Calu3 (cell line): ENCODE measurements at regions not wholly inside any gene's neighbourhood (a gene's known extent, or its start where the extent isn't known, plus 50 kb on each side); places are given as distances from the start of the nearest gene placed in this dataset.

Experiments
- BruUV-seq: library from RNA; stranded (reverse); fragments of 400-500 nt; replicated peaks from 2 replicates; lab custom pipeline; 2021; lab: Mats Ljungman, UMichigan
- CTCF ChIA-PET: fragments of 300-600 bp; sonication (Branson Sonifier 250); formaldehyde crosslinking; loops from one replicate; lab custom pipeline; 2022; ENCODE audit warnings: antibody characterized with exemption; lab: Charles Lee
- DNase-seq: peaks from one replicate; pipeline ENCODE4 v3.0.0; 2022
- H3K27ac Mint-ChIP-seq: one replicate; pipeline ENCODE4 v1.8.0; 2022; ENCODE audit warnings: mixed read lengths; ENCODE audit not compliant: unreplicated experiment
- H3K27me3 Mint-ChIP-seq: one replicate; pipeline ENCODE4 v1.8.0; 2022; ENCODE audit warnings: mixed read lengths; ENCODE audit not compliant: unreplicated experiment
- H3K36me3 Mint-ChIP-seq: one replicate; pipeline ENCODE4 v1.8.0; 2022; ENCODE audit warnings: mild to moderate bottlenecking, moderate library complexity, mixed read lengths; ENCODE audit not compliant: insufficient read depth, unreplicated experiment
- H3K4me1 Mint-ChIP-seq: one replicate; pipeline ENCODE4 v1.8.0; 2022; ENCODE audit warnings: mild to moderate bottlenecking, low read depth, mixed read lengths; ENCODE audit not compliant: unreplicated experiment
- H3K4me3 Mint-ChIP-seq: one replicate; pipeline ENCODE4 v1.8.0; 2022; ENCODE audit warnings: mild to moderate bottlenecking, low read depth, moderate library complexity, mixed read lengths; ENCODE audit not compliant: unreplicated experiment
- H3K9me3 Mint-ChIP-seq: one replicate; pipeline ENCODE4 v1.8.0; 2022; ENCODE audit warnings: low read depth, mixed read lengths; ENCODE audit not compliant: unreplicated experiment
- intact Hi-C: fragments of 100-400 bp; cut with micrococcal nuclease; formaldehyde crosslinking; loops from one replicate; pipeline ENCODE4 v1.10.0; 2022; ENCODE audit not compliant: unreplicated experiment
- TF ChIP-seq, protein P1 (sequence below): fragments of 200-600 bp; IDR thresholded peaks from one replicate; pipeline ENCODE4 v1.8.0; 2022; ENCODE audit warnings: antibody characterized with exemption; ENCODE audit not compliant: unreplicated experiment

DNA sequence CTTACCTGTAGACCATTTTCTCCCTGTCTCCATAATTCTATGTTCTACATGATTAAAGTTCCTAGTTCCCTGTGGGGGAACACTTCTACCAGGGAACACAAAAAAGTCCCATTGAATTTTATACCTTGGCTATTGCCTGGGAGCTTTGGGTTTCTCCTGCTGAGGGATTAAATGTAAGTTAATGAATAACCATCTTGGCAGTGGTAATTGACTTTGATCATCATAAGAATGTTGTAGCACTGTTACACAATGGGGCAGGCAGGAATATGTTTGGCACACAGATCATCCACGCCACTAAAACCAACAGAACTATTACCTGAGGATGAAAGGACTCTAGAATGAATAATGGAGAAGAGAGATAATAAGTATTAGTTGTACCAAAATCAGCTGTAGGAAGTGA lies 1106.2 kb upstream of the GJE1 start:
- CTCF ChIA-PET = interaction anchor here (1.0 to 1.3 kb wide), 2 partner anchors 10 to 170 kb away, joined by 3 to 5 read pairs; no protein-coding TSS in a partner anchor
- H3K27ac Mint-ChIP-seq = no peak overlapping the region
- H3K9me3 Mint-ChIP-seq = peaks cover 2% of the 10 kb centered on the region
- no peaks in the 10 kb centered on the region for H3K4me1 Mint-ChIP-seq
- BruUV-seq = no TSS peak
- H3K36me3 Mint-ChIP-seq = no peaks in the 10 kb centered on the region
- TF ChIP-seq, protein P1, sequence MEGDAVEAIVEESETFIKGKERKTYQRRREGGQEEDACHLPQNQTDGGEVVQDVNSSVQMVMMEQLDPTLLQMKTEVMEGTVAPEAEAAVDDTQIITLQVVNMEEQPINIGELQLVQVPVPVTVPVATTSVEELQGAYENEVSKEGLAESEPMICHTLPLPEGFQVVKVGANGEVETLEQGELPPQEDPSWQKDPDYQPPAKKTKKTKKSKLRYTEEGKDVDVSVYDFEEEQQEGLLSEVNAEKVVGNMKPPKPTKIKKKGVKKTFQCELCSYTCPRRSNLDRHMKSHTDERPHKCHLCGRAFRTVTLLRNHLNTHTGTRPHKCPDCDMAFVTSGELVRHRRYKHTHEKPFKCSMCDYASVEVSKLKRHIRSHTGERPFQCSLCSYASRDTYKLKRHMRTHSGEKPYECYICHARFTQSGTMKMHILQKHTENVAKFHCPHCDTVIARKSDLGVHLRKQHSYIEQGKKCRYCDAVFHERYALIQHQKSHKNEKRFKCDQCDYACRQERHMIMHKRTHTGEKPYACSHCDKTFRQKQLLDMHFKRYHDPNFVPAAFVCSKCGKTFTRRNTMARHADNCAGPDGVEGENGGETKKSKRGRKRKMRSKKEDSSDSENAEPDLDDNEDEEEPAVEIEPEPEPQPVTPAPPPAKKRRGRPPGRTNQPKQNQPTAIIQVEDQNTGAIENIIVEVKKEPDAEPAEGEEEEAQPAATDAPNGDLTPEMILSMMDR = no peak
- H3K4me3 Mint-ChIP-seq = no peak overlapping the region
- peak; percentile 3 for DNase-seq
- no peaks in the 10 kb centered on the region for H3K27me3 Mint-ChIP-seq
- intact Hi-C loops = no loop called here

DNA sequence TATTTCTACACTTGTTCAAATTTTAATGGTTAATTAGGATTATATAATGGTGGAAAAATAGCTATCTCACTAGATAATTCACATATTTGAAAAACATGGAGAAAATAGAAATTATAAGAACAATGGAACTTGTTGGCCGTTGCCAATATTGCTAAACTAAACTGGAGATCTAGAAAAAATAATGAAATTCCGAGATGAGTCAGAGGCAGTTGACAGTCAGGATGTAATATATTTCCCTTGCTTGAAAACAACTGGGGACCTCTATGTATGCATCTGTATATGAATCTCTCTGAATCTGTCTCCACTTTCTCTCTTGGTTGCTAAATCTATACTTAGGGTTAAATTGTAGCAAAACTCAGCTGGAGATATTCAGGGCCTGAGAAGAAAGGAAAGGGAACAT lies 1108.2 kb upstream of the GJE1 start:
- Mint-ChIP-seq H3K9me3 (peaks cover 2% of the 10 kb centered on the region), H3K27ac (no peak overlapping the region), H3K36me3 (no peaks in the 10 kb centered on the region), H3K4me1 (no peaks in the 10 kb centered on the region), H3K27me3 (no peaks in the 10 kb centered on the region), H3K4me3 (no peak overlapping the region)
- CTCF ChIA-PET = no interaction called here
- no TSS peak for BruUV-seq
- intact Hi-C loops = no loop called here
- DNase-seq = no peak
- TF ChIP-seq, protein P1 = no peak

DNA sequence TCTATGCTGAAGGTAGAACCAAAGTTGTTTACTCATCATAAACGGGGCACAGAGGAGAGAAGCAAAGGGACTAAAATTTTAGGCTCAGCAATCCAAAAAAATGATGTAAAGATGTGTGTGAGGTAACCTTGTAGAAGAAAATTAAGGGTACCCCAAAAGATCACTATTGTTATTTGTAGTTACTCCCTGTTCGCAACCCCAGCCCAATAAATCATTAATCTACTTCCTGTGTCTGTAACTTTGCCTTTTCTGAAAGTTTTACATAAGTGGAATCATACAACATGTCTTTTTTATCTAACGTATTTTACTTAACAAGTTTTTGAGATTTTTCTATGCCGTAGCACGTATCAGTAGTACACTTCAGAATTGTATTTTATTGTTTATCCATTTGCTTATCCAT lies 1114.8 kb upstream of the GJE1 start:
- TF ChIP-seq, protein P1 = no peak
- no peak for DNase-seq
- CTCF ChIA-PET = no interaction called here
- intact Hi-C loops = no loop called here
- H3K4me1 Mint-ChIP-seq = no peaks in the 10 kb centered on the region
- H3K27me3 Mint-ChIP-seq = no peaks in the 10 kb centered on the region
- H3K9me3 Mint-ChIP-seq = no peaks in the 10 kb centered on the region
- no peaks in the 10 kb centered on the region for H3K36me3 Mint-ChIP-seq
- no peak overlapping the region for H3K27ac Mint-ChIP-seq
- no TSS peak for BruUV-seq
- no peak overlapping the region for H3K4me3 Mint-ChIP-seq

DNA sequence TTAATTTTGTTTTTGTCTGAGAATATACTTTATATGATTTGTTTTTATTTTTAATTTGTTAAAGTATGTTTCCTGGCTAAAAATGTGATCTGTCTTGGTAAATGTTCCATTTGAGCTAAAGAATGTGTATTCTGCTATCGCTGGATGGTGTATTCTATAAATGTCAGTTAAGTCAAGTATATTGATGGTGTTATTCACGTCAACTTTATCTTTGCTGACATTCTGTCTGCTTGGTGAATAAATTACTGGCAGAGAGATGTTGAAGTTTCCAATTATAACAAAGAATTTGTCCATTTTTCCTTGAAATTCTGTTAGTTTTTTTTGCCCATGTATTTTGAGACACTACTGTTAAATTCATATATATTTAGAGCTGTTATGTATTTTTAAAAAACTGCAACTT lies 1131.8 kb upstream of the GJE1 start:
- H3K4me3 Mint-ChIP-seq = no peak overlapping the region
- CTCF ChIA-PET = no interaction called here
- no peak for DNase-seq
- intact Hi-C loops = no loop called here
- H3K36me3 Mint-ChIP-seq = no peaks in the 10 kb centered on the region
- TF ChIP-seq, protein P1 = no peak
- H3K9me3 Mint-ChIP-seq = no peaks in the 10 kb centered on the region
- H3K4me1 Mint-ChIP-seq = no peaks in the 10 kb centered on the region
- no peaks in the 10 kb centered on the region for H3K27me3 Mint-ChIP-seq
- BruUV-seq = no TSS peak
- no peak overlapping the region for H3K27ac Mint-ChIP-seq
